HG03558 (cell line): ENCODE measurements at regions not wholly inside any gene's neighbourhood (a gene's known extent, or its start where the extent isn't known, plus 50 kb on each side); places are given as distances from the start of the nearest gene placed in this dataset.

Source experiments
- ATAC-seq: cut with Tn5 transposase; IDR thresholded peaks from one replicate; pipeline ENCODE4 v1.9.1; 2021; ENCODE audit warnings: moderate number of reproducible peaks; ENCODE audit not compliant: unreplicated experiment; ENCODE audit errors: extremely low read depth

DNA sequence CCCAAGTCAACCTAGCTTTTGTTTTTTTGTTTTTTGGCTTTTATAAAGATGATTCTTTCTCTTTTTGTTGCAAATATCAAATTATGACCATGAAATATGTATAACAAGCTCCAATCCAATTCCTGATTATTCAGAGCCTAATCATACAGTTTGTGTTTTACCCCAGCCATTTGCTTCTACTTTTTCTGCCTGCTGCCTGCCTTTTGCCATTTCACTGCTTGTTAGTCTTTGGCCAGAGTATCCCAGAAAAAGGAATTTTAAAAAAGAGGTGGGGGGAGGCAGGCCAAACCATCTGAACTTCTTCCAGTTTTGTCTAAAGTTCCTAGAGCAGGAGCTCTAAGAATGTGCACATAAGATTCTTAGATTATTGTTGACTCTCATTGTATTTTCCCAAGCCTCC is 211.9 kb upstream of the VRK2 start:
- ATAC-seq, result no peak

DNA sequence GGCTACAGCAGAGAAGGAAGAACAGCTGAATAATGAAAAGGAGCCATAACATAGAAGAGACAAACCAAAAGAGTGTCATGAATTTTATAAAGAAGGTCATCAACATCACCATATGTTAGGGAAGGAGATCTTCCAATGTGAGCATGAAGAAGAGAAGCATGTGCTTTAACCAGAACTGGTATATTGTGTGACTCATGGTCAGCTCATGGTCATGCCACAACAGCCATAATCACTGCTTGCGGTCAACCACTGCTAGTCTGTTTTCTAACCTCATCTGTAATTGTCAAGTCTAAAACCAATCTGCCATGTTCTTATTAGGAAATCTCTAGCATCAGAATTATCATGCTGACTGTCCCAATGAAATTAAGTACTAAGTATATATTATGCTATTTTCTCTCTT is 204.1 kb upstream of the VRK2 start:
- ATAC-seq, result no peak

DNA sequence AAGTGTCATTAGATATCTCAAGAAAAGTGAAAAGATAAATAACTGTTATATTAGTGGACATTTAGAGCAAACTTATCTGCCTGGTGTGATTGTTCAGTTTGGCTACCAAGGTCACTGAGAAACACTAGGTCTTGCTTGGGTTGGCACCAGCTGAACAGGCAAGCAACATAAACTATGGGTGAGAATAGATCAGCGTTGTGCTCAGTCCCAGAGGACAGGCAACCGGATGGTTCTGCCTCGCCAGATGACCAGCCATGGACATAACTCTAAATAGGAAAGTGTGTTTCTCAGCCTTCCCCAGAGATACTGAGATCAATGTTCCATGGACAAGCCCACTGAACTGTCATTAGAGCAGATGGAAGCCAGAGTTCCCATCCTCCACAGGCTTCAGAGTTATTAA is 203.4 kb upstream of the VRK2 start:
- ATAC-seq, result no peak

DNA sequence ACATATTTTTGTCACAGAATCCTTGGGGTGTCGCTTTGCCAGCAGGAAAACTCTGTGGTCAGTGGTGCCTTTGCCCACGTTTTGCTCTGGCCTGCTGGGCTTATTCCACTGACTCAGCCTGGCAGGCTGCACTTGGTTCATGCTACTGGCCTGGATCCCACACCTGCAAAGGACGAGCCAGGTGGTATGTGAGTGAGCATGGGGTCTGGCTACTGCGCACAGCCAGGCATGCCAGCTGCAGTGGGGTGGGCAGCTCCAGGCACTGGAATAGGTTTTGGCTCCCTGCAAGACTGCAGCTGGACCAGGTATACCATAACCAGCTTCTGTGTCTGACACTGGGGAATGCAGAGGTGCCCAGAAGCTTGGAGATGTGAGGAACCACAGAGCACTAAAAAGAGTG is 197.9 kb upstream of the VRK2 start:
- ATAC-seq, result no peak

DNA sequence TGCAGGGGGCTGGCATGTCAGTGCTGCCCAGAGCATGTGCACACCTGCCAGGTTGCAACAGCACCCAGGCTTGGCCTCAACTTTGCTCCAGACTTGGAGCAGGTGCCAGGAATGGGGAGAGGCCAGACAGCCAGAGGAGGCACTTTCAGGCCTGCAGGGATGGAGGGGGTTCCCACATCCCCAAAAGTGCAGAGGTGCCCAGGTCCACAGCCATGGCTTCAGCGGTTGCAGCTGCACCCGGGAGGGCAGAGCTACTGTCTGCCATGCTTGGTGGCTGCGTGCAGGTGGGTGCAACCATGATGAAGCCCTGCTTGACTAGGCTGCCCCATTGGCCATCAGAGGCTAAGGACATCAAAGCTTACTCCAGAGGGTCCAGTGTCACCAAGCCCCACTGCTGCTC is 196.8 kb upstream of the VRK2 start:
- ATAC-seq, result no peak

DNA sequence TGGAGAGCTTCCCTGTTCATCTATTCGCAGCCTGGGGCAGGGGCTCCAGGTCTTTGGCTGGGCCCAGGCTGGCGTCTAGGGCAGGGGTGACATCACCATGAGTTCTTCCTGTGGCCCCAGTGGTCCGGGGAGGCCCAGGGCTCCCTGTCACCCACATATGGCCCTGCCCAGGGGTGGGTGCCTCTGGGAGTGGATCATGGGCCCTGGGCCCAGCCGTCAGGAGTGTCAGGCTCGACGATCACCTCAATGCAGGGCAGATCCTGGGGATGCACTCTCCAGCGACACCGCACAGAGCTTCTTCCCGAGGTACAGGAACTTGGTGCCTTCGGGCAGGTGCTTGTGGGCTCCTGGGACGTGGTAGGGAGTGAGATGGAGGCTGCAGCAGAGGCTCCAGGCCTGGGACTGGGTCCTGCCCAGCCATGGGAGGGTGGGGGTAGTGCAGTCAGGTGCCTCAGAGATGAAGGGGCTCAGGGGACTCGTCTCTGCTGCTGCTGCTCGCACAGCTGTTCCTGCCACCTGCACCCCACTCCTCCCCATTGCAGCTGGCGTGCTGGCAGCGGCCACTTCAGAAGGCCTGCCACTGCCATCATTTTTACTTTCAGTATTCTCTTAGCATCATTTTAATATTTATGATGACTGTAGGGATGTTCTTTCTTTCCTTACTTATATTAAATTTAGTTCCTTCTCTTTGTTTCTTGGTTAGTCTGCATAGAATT is 196.0 kb upstream of the VRK2 start:
- ATAC-seq, result no peak

DNA sequence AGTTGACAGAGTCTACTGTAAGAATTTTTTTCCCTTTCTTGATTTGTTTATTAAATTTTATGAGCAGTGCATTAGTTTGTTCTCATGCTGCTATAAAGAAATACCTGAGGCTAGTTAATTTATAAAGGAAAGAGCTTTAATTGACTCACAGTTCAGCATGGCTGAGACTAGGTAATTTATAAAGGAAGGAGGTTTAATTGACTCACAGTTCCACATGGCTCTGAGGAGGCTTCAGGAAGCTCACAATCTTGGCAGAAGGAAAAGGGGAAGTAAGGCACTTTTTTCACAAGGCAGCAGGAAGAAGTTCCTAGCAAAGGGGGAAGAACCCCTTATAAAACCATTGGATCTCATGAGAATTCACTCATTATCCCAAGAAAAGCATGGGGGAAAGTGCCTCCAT is 191.4 kb upstream of the VRK2 start:
- ATAC-seq, result no peak

DNA sequence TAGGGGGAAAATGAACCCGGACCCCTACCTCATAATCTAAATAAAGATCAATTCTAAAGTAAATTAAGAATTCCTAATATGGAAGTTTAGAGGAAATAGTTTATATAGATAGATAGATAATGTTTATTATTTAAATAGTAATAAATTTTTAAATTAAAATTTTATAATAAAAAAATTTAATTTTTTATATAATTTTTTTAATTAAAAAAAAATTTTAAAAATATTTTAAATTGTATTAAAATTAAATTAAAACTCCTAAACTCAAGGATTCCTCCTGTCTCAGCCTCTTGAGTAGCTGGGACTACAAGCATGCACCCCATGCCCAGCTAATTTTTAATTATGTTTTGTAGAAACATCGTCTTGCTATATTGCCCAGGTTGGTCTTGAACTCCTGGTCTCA is 186.9 kb upstream of the VRK2 start:
- ATAC-seq, result no peak

DNA sequence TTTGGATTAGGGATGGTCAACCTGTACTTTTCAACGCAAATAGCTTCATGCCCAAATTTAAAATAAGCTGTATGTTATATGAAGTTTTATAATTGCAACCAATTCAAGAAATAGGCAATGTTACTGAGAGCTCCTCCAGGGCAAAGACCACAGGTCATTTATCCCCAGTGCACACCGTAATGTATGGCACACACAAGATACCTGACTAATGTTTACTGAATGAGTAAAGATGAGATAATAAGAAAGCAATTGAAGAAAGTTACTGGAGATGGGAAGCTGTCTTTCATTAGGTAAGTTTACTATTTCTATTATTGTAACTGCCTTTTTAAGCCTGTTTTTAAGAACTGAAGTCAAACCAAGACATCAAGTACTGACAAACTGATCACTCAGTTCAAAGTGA is 184.5 kb upstream of the VRK2 start:
- ATAC-seq, result no peak

DNA sequence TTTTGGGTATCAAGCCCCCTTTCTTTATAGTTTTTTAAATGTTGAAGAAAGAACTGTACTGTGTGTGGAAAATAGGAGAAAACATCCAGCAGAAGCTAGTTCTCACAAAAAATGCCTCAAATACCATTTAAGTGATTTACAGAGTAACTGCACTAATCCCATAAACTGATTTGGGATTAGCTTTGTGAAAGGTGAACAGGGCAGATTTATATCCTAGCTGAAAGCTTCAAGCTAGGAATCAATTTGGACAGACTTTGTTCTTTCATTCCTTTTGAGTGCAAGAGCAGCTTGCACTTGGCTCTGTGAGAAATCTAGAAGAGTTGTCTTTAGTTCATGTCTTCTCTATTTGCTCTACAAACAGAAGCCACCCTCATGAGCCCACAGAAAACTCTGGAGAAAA is 183.9 kb upstream of the VRK2 start:
- no peak for ATAC-seq

DNA sequence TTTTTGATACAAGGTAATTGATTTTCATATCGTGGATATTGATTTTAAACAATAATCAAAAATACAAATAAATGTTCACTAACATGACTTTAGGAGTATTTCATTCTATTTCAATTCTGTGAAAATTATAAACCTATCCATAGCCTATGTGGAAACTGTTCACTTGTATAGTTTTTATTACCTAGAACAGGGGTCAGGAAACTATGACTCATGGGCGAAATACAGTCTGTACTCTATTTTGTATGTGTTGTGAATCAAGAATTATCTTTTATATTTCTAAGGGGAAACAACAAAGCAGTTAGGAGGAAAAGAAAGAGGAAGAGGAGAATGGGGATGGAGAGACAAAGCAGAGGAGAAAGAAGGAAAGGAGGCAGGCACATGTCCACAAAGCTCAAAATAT is 181.7 kb upstream of the VRK2 start:
- no peak for ATAC-seq

DNA sequence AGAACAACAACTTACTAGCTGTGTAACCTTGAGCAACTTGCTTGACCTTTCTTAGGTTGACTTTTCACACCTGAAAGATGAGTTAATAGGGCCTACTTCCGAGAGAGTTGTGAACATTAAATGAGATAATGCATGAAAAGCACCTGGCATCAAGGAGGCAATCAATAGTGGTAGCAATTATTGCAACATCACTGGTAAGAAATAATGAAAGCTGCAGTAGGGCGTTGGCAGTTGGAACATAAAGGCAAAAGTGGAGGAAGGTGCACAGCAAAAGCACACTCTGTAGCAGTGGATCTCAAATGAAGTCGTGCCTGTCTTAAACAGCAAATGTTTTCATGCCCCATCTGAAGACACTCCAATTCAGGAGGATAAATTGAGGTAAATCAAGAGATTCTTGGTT is 178.9 kb upstream of the VRK2 start:
- ATAC-seq, result no peak

DNA sequence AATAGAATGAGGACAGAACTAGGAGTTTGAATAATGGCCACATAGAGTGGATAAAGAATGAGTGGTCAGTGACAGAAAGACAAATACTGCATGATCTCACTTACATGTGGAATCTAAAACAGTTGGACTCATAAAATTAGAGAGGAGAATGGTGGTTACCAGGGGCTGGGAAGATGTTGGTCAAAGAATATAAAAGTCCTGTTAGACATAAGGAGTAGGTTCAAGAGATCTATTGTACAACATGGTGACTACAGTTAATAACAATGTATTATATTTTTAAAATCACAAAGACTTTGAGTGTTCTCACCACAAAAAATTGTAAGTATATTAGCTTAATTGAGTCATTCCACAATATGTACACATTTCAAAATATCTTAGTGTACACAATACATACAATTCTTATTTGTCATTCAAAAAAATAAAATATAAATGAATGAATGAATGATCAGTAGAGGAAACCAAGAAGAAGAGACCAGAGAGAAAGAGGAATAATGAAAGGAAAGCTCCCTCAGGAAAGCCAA is 177.9 kb upstream of the VRK2 start:
- ATAC-seq, result no peak

DNA sequence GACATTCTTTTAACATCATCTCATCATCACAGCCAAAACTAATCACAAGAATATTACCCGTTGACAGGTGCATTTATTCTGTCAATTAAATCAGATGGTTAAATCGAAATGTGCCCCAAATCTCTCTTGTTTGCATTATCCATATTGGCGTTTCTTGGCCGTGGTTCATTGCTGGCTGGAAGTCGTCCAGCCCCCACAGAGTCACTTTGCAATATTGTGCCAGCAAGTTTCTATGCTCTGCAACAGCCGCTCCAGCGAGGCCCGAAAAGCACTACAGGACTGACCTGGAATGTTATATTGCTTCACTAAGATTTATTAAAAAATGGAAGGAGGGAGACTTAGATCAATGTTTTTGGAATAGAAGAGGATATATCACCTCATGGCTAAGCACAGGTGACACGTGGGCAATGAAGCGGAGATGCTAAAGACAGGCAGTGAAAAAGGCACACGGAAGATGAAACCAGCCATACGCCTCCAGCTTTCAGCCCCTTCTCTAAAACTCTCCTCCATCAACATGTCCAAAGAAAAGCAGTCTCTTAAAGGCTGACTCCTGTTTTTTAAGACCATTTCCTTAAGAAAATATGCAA is 176.8 kb upstream of the VRK2 start:
- no peak for ATAC-seq

DNA sequence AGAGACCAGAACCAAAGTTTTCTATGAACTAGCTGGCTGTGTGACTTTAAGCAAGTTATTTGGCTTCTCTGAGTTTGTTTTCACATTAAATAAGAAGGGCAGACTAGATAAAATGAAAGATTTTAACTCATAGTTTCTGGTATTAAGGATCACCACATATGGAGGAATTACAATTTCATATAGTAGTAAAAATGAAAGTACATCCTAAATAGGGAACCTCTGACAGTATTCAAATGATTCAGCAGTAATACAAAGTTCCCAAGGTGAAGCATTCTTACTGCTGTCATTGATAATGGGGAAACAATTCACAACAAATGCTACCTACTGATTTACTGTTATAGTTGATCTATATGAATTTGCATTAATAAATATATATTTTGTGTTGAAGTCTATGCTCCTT is 170.3 kb upstream of the VRK2 start:
- no peak for ATAC-seq

DNA sequence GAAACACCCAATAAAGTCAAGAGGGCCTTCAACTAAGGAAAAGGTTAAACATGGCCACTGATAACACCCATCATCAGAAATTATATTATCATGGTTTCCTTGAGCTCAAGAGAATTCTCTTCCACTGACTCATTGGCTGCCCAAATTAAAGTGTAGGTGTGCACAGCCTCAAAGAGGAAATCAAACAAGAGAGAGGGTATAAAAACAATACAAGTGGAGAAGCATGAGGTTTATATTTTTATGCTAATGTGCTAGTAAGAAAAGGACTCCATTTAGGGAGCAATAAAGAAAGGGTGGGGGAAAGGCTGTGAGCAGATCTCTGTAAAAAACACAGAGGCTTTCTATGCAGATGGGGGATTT is 168.8 kb upstream of the VRK2 start:
- ATAC-seq, result no peak

DNA sequence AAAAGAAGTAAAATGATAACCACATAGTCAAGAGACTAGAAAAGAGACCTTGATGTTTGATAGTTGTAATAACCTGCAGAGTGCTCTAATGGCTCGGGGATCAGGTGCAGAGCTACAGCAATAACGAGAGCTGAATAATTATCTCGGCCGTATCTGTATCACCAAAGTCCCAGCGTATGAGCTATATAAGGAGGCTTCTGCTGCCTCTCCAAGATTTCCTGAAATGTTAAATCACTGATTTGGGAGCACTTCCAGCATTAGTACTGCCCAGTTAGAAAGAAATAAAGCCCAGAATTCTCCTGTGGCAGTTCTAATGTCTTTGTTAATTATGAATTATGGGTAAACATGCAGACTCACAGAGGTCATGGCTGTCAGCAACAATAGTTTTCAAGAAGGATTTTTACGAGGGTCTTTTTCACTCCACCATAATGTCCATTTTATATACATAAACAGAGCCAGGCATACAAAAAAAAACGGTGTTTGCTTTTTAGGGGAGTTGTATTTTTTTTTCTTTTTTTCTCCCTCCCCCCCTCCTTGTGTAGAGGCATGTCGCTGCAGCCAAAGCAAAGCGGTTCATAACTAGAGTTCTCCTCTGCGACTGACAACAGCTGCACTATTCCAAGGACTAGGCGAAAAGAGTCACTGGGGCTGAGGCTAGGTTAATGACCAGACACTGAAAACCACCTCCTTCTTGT is 168.3 kb upstream of the VRK2 start:
- no peak for ATAC-seq

DNA sequence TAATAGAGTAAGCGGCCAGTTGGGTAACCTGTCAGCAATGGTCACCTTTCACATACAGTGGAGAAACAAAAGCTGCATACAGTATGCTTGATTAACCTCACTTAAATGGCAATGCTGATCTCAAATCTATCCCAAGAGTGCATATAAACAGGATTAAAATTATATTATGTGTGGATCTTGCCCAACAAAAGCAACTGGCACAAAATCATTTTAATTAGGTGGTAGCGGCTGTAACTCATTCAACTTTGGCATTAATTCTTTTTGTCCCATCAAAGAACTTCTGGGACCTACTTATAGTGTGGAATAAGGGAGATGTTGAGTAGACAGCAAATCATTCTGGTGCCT is 167.8 kb upstream of the VRK2 start:
- ATAC-seq, result no peak

DNA sequence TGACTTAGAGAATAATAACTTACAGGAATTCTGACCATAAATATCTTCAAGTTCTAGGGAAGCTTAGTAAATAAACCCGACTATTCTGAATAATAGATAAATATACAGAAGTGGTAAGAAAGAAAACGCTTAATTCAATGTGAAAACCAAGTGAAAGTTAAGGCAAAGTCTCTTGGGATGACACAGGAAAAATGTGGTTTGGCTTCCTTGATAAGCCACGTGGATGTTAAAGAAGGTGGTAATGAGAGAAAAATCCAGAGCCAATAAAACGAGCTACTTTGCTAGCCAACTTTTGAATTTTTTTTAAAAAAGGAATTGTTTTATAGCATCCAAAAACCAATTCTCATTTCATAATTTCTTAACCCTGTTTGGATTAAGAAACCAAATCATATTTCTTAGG is 166.2 kb upstream of the VRK2 start:
- ATAC-seq, result no peak

DNA sequence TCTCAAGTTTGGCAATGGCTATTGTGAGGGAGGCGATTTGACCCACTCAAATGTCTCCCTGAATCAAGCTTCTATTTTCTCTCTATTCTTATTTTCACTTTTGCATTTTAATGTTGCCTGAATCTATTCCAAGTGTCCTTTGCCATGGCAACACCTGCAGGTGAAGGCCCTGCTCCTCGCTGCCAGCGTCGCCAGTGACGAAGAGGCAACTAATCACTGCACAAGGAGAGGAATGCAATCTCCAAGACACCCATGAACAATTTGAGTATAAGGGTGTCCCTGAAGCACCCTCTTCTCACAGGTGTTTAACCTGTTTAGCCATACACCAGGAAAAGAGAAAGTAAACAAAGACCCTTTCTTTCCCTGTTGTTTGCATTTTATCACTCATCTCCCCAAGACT is 165.6 kb upstream of the VRK2 start:
- ATAC-seq, result no peak

DNA sequence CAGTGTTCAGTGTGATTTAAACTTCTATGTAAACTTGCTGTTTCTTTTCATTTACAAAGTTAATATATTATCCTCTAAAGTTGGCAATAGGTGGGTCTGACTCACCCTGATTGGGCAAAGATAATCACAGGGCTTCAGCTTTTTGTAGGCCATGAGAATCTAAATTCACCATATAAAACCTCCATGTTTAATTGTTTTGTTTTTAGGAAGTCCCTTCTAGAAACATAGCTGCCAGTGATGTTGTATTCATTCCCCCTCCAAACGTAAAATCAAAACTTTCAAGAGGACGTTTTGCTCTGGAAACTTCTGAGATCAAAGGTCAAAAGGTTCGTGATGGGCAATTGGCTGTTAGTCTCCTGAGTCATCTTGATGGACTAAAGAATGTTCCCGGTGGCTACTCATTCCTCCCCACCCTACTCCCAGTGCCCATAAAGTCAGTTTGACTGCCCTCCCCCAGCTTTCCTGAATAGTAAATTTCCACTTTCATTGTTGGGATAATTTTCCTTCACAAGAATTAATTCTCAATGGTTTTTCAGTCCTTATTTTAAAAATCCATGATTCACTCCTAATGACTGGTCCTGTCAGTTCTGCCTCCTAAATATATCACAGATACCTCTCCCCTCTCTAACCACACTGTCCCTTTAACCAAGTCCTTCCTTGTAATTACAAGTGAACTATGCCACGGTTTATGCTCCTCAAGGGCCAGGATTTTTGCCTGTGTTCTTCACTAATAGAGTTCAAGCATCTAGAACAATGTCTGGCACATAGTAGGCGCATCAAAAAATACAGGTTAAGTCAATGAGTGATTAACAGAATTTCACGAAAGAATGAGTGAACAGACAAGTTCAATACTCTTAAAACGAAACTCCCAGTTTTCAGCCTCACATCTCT is 164.4 kb upstream of the VRK2 start:
- no peak for ATAC-seq
